ENCODE measurements at regions not wholly inside any gene's neighbourhood (a gene's known extent, or its start where the extent isn't known, plus 50 kb on each side); places are given as distances from the start of the nearest gene placed in this dataset.

GRCh38 chr4:166377578-166377977, 504.5 kb downstream of the TLL1 start:
- no peak overlapping the region for H3K4me3 ChIP-seq (ENCODE audit: low read length)
- H2BK15ac ChIP-seq (replicated peaks; ENCODE audit: low read depth) = no peak overlapping the region
- no peak overlapping the region for H4K5ac ChIP-seq (ENCODE audit: low read length)
- no peak overlapping the region for H3K56ac ChIP-seq (ENCODE audit: low read length)
- H3K79me2 ChIP-seq (ENCODE audit: control insufficient read depth, insufficient read depth, low read length) = no peaks in the 10 kb centered on the region
- no peaks in the 10 kb centered on the region for H3K27me3 ChIP-seq (ENCODE audit: insufficient read depth, low read length, poor library complexity)
- no peak overlapping the region for H2BK5ac ChIP-seq (ENCODE audit: low read length)
- no CpG with 5 or more reads among the region's 1 CpG for WGBS (ENCODE audit: extremely low coverage, insufficient coverage, low lambda C conversion rate)
- H3K23ac ChIP-seq (ENCODE audit: low read length) = no peak overlapping the region
- no peak overlapping the region for H3K4me2 ChIP-seq (ENCODE audit: low read length)
- no peak overlapping the region for H3K9ac ChIP-seq (ENCODE audit: low read length)
- no peaks in the 10 kb centered on the region for H3K4me1 ChIP-seq (ENCODE audit: control insufficient read depth, low read depth, low read length)
- no peaks in the 10 kb centered on the region for H3K79me1 ChIP-seq (ENCODE audit: low read length)
- no peak overlapping the region for H2AK5ac ChIP-seq (ENCODE audit: low read length)
- H3K36me3 ChIP-seq (ENCODE audit: control insufficient read depth, insufficient read depth, low read length) = no peaks in the 10 kb centered on the region
- no peak overlapping the region for H4K8ac ChIP-seq (ENCODE audit: low read depth, low read length)
- H3K4ac ChIP-seq (ENCODE audit: low read depth, low read length) = no peak overlapping the region
- no peak overlapping the region for H2BK120ac ChIP-seq (ENCODE audit: low read depth, low read length)
- H3K27ac ChIP-seq (ENCODE audit: low read depth, low read length) = no peak overlapping the region
- DNase-seq = no peak
- H3K18ac ChIP-seq (ENCODE audit: low read length) = no peak overlapping the region

GRCh38 chr4:166386491-166387360, 513.7 kb downstream of the TLL1 start:
- no peak overlapping the region for H4K5ac ChIP-seq (ENCODE audit: low read length)
- H3K56ac ChIP-seq (ENCODE audit: low read length) = no peak overlapping the region
- H3K27ac ChIP-seq (ENCODE audit: low read depth, low read length) = no peak overlapping the region
- H2BK120ac ChIP-seq (ENCODE audit: low read depth, low read length) = no peak overlapping the region
- no peak overlapping the region for H3K4me2 ChIP-seq (ENCODE audit: low read length)
- H4K8ac ChIP-seq (ENCODE audit: low read depth, low read length) = no peak overlapping the region
- no peak overlapping the region for H2BK15ac ChIP-seq (replicated peaks; ENCODE audit: low read depth)
- DNase-seq = peak; percentile 37
- no CpG with 5 or more reads among the region's 6 CpGs for WGBS (ENCODE audit: extremely low coverage, insufficient coverage, low lambda C conversion rate)
- no peaks in the 10 kb centered on the region for H3K79me1 ChIP-seq (ENCODE audit: low read length)
- H3K18ac ChIP-seq (ENCODE audit: low read length) = no peak overlapping the region
- no peak overlapping the region for H3K9ac ChIP-seq (ENCODE audit: low read length)
- no peak overlapping the region for H2BK5ac ChIP-seq (ENCODE audit: low read length)
- no peak overlapping the region for H2AK5ac ChIP-seq (ENCODE audit: low read length)
- H3K79me2 ChIP-seq (ENCODE audit: control insufficient read depth, insufficient read depth, low read length) = no peaks in the 10 kb centered on the region
- H3K23ac ChIP-seq (ENCODE audit: low read length) = no peak overlapping the region
- H3K4ac ChIP-seq (ENCODE audit: low read depth, low read length) = no peak overlapping the region
- H3K36me3 ChIP-seq (ENCODE audit: control insufficient read depth, insufficient read depth, low read length) = no peaks in the 10 kb centered on the region
- H3K4me3 ChIP-seq (ENCODE audit: low read length) = no peak overlapping the region
- no peaks in the 10 kb centered on the region for H3K27me3 ChIP-seq (ENCODE audit: insufficient read depth, low read length, poor library complexity)
- H3K4me1 ChIP-seq (ENCODE audit: control insufficient read depth, low read depth, low read length) = no peaks in the 10 kb centered on the region

GRCh38 chr4:166391501-166391900, 518.5 kb downstream of the TLL1 start:
- H3K18ac ChIP-seq (ENCODE audit: low read length) = no peak overlapping the region
- no peak overlapping the region for H2BK15ac ChIP-seq (replicated peaks; ENCODE audit: low read depth)
- no peak overlapping the region for H3K23ac ChIP-seq (ENCODE audit: low read length)
- no peak overlapping the region for H3K56ac ChIP-seq (ENCODE audit: low read length)
- H2AK5ac ChIP-seq (ENCODE audit: low read length) = no peak overlapping the region
- H4K8ac ChIP-seq (ENCODE audit: low read depth, low read length) = no peak overlapping the region
- H3K79me1 ChIP-seq (ENCODE audit: low read length) = no peaks in the 10 kb centered on the region
- H3K79me2 ChIP-seq (ENCODE audit: control insufficient read depth, insufficient read depth, low read length) = no peaks in the 10 kb centered on the region
- no peak overlapping the region for H2BK5ac ChIP-seq (ENCODE audit: low read length)
- DNase-seq = no peak
- no peak overlapping the region for H4K5ac ChIP-seq (ENCODE audit: low read length)
- no peak overlapping the region for H3K4me2 ChIP-seq (ENCODE audit: low read length)
- no peaks in the 10 kb centered on the region for H3K36me3 ChIP-seq (ENCODE audit: control insufficient read depth, insufficient read depth, low read length)
- no peak overlapping the region for H3K4ac ChIP-seq (ENCODE audit: low read depth, low read length)
- WGBS (ENCODE audit: extremely low coverage, insufficient coverage, low lambda C conversion rate) = no CpG with 5 or more reads among the region's 1 CpG
- H3K9ac ChIP-seq (ENCODE audit: low read length) = no peak overlapping the region
- no peak overlapping the region for H3K4me3 ChIP-seq (ENCODE audit: low read length)
- no peak overlapping the region for H2BK120ac ChIP-seq (ENCODE audit: low read depth, low read length)
- no peak overlapping the region for H3K27ac ChIP-seq (ENCODE audit: low read depth, low read length)
- no peaks in the 10 kb centered on the region for H3K27me3 ChIP-seq (ENCODE audit: insufficient read depth, low read length, poor library complexity)
- H3K4me1 ChIP-seq (ENCODE audit: control insufficient read depth, low read depth, low read length) = no peaks in the 10 kb centered on the region

- H4K5ac ChIP-seq (ENCODE audit: low read length) = no peak overlapping the region
- H2BK15ac ChIP-seq (replicated peaks; ENCODE audit: low read depth) = no peak overlapping the region
- no peak overlapping the region for H3K4ac ChIP-seq (ENCODE audit: low read depth, low read length)
- WGBS (ENCODE audit: extremely low coverage, insufficient coverage, low lambda C conversion rate) = no CpG with 5 or more reads among the region's 1 CpG
- H3K18ac ChIP-seq (ENCODE audit: low read length) = no peak overlapping the region
- H3K4me1 ChIP-seq (ENCODE audit: control insufficient read depth, low read depth, low read length) = no peaks in the 10 kb centered on the region
- H3K4me2 ChIP-seq (ENCODE audit: low read length) = no peak overlapping the region
- no peak overlapping the region for H3K23ac ChIP-seq (ENCODE audit: low read length)
- H3K27me3 ChIP-seq (ENCODE audit: insufficient read depth, low read length, poor library complexity) = no peaks in the 10 kb centered on the region
- no peak overlapping the region for H3K9ac ChIP-seq (ENCODE audit: low read length)
- no peaks in the 10 kb centered on the region for H3K79me2 ChIP-seq (ENCODE audit: control insufficient read depth, insufficient read depth, low read length)
- no peak overlapping the region for H2AK5ac ChIP-seq (ENCODE audit: low read length)
- no peak overlapping the region for H3K27ac ChIP-seq (ENCODE audit: low read depth, low read length)
- DNase-seq = no peak
- H3K56ac ChIP-seq (ENCODE audit: low read length) = no peak overlapping the region
- H2BK120ac ChIP-seq (ENCODE audit: low read depth, low read length) = no peak overlapping the region
- H3K79me1 ChIP-seq (ENCODE audit: low read length) = no peaks in the 10 kb centered on the region
- H2BK5ac ChIP-seq (ENCODE audit: low read length) = no peak overlapping the region
- no peak overlapping the region for H3K4me3 ChIP-seq (ENCODE audit: low read length)
- no peak overlapping the region for H4K8ac ChIP-seq (ENCODE audit: low read depth, low read length)
- H3K36me3 ChIP-seq (ENCODE audit: control insufficient read depth, insufficient read depth, low read length) = no peaks in the 10 kb centered on the region
These were observed 526.0 kb downstream of the TLL1 start for GRCh38 chr4:166399021-166399420.

- no peak overlapping the region for H3K9ac ChIP-seq (ENCODE audit: low read length)
- H3K56ac ChIP-seq (ENCODE audit: low read length) = no peak overlapping the region
- H4K5ac ChIP-seq (ENCODE audit: low read length) = no peak overlapping the region
- no peaks in the 10 kb centered on the region for H3K4me1 ChIP-seq (ENCODE audit: control insufficient read depth, low read depth, low read length)
- H3K27me3 ChIP-seq (ENCODE audit: insufficient read depth, low read length, poor library complexity) = no peaks in the 10 kb centered on the region
- no peaks in the 10 kb centered on the region for H3K36me3 ChIP-seq (ENCODE audit: control insufficient read depth, insufficient read depth, low read length)
- H3K79me2 ChIP-seq (ENCODE audit: control insufficient read depth, insufficient read depth, low read length) = no peaks in the 10 kb centered on the region
- no peaks in the 10 kb centered on the region for H3K79me1 ChIP-seq (ENCODE audit: low read length)
- H2BK120ac ChIP-seq (ENCODE audit: low read depth, low read length) = no peak overlapping the region
- no peak overlapping the region for H3K4me2 ChIP-seq (ENCODE audit: low read length)
- H3K4me3 ChIP-seq (ENCODE audit: low read length) = no peak overlapping the region
- no peak overlapping the region for H3K18ac ChIP-seq (ENCODE audit: low read length)
- no peak overlapping the region for H2BK15ac ChIP-seq (replicated peaks; ENCODE audit: low read depth)
- no peak overlapping the region for H3K27ac ChIP-seq (ENCODE audit: low read depth, low read length)
- no peak overlapping the region for H4K8ac ChIP-seq (ENCODE audit: low read depth, low read length)
- H2AK5ac ChIP-seq (ENCODE audit: low read length) = no peak overlapping the region
- no CpG with 5 or more reads among the region's 5 CpGs for WGBS (ENCODE audit: extremely low coverage, insufficient coverage, low lambda C conversion rate)
- DNase-seq = no peak
- H3K23ac ChIP-seq (ENCODE audit: low read length) = no peak overlapping the region
- no peak overlapping the region for H2BK5ac ChIP-seq (ENCODE audit: low read length)
- no peak overlapping the region for H3K4ac ChIP-seq (ENCODE audit: low read depth, low read length)
These were observed 527.3 kb downstream of the TLL1 start for GRCh38 chr4:166400270-166400894.
